ENCODE measurements at regions not wholly inside any gene's neighbourhood (a gene's known extent, or its start where the extent isn't known, plus 50 kb on each side); places are given as distances from the start of the nearest gene placed in this dataset.

- Histone ChIP-seq H3K4me1 (ENCODE audit: control insufficient read depth, insufficient read depth, low read length) (no peaks in the 10 kb centered on the region), H3K36me3 (ENCODE audit: control insufficient read depth, insufficient read depth, low read length) (no peaks in the 10 kb centered on the region), H3K4me3 (ENCODE audit: low read length) (no peak overlapping the region), H3K27ac (ENCODE audit: low read length) (no peak overlapping the region), H3K9me3 (ENCODE audit: control insufficient read depth, low read depth, low read length) (no peaks in the 10 kb centered on the region), H3K27me3 (ENCODE audit: control insufficient read depth, insufficient read depth, low read length) (no peaks in the 10 kb centered on the region)
- DNase-seq, result no peak
- WGBS (ENCODE audit: insufficient coverage, low lambda C conversion rate), result 60% methylated on average over 1 of the region's 4 CpGs
These were observed 1039.2 kb upstream of the PABPC4L start for GRCh38 chr4:135240796-135241195.

- no peak for DNase-seq
- H3K27me3 ChIP-seq (ENCODE audit: control insufficient read depth, insufficient read depth, low read length), result no peaks in the 10 kb centered on the region
- no peaks in the 10 kb centered on the region for H3K9me3 ChIP-seq (ENCODE audit: control insufficient read depth, low read depth, low read length)
- 79% methylated on average over 4 of the region's 4 CpGs for WGBS (ENCODE audit: insufficient coverage, low lambda C conversion rate)
- no peak overlapping the region for H3K4me3 ChIP-seq (ENCODE audit: low read length)
- H3K36me3 ChIP-seq (ENCODE audit: control insufficient read depth, insufficient read depth, low read length), result no peaks in the 10 kb centered on the region
- no peaks in the 10 kb centered on the region for H3K4me1 ChIP-seq (ENCODE audit: control insufficient read depth, insufficient read depth, low read length)
- H3K27ac ChIP-seq (ENCODE audit: low read length), result no peak overlapping the region
These were observed 1038.4 kb upstream of the PABPC4L start for GRCh38 chr4:135239964-135240363.

DNA sequence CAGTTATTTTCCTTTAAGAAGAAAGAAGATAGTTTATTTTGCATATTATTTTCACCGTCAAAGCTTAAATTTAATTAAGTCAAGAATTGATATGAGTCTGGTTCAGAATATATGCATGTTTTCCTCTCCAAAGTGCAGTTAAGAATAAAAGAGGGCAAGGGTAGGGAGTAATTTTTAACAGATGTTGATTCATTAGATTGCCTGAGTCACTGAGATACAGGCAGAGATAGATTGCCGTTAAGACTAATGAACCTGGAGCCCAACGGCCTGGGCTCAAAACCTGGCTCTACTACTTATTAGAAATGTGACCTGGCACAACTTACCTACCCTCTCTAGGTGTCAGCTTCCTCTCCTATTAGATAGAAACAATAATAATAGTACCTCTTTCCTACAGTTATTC is 1037.4 kb upstream of the PABPC4L start:
- Histone ChIP-seq H3K9me3 (ENCODE audit: control insufficient read depth, low read depth, low read length) (no peaks in the 10 kb centered on the region), H3K27me3 (ENCODE audit: control insufficient read depth, insufficient read depth, low read length) (no peaks in the 10 kb centered on the region), H3K4me3 (ENCODE audit: low read length) (no peak overlapping the region), H3K36me3 (ENCODE audit: control insufficient read depth, insufficient read depth, low read length) (no peaks in the 10 kb centered on the region), H3K4me1 (ENCODE audit: control insufficient read depth, insufficient read depth, low read length) (no peaks in the 10 kb centered on the region), H3K27ac (ENCODE audit: low read length) (no peak overlapping the region)
- no peak for DNase-seq
- WGBS (ENCODE audit: insufficient coverage, low lambda C conversion rate), result no CpG with 5 or more reads among the region's 3 CpGs

GRCh38 chr4:135236048-135236447 is 1034.5 kb upstream of the PABPC4L start:
- no peak for DNase-seq
- no peaks in the 10 kb centered on the region for H3K9me3 ChIP-seq (ENCODE audit: control insufficient read depth, low read depth, low read length)
- H3K4me1 ChIP-seq (ENCODE audit: control insufficient read depth, insufficient read depth, low read length), result no peaks in the 10 kb centered on the region
- no peak overlapping the region for H3K27ac ChIP-seq (ENCODE audit: low read length)
- WGBS (ENCODE audit: insufficient coverage, low lambda C conversion rate), result no CpG with 5 or more reads among the region's 1 CpG
- no peaks in the 10 kb centered on the region for H3K27me3 ChIP-seq (ENCODE audit: control insufficient read depth, insufficient read depth, low read length)
- no peak overlapping the region for H3K4me3 ChIP-seq (ENCODE audit: low read length)
- H3K36me3 ChIP-seq (ENCODE audit: control insufficient read depth, insufficient read depth, low read length), result no peaks in the 10 kb centered on the region

GRCh38 chr4:135227842-135228241 is 1026.3 kb upstream of the PABPC4L start:
- no CpG with 5 or more reads among the region's 1 CpG for WGBS (ENCODE audit: insufficient coverage, low lambda C conversion rate)
- Histone ChIP-seq H3K36me3 (ENCODE audit: control insufficient read depth, insufficient read depth, low read length) (no peaks in the 10 kb centered on the region), H3K27ac (ENCODE audit: low read length) (no peak overlapping the region), H3K4me1 (ENCODE audit: control insufficient read depth, insufficient read depth, low read length) (no peaks in the 10 kb centered on the region), H3K9me3 (ENCODE audit: control insufficient read depth, low read depth, low read length) (no peaks in the 10 kb centered on the region), H3K27me3 (ENCODE audit: control insufficient read depth, insufficient read depth, low read length) (no peaks in the 10 kb centered on the region), H3K4me3 (ENCODE audit: low read length) (no peak overlapping the region)
- no peak for DNase-seq

DNA sequence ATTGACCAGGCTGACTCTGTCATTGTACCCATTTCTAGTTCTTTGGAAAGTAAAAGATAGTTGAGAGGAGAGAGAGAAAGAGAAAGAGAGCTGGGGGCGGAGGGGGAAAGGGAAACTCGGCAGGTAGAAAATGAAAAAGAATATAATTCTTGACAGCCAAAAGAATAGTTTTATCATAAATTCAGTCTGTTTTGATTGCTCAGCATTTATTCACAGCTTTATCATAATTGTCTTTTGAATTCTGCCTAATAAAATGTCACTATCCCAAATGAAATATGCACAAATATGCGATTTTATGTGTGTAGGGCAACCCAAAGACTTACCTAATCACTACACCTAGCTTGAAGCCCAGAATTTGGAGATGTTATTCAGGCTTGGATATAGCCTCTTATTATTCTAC is 1024.0 kb upstream of the PABPC4L start:
- Histone ChIP-seq H3K9me3 (ENCODE audit: control insufficient read depth, low read depth, low read length) (no peaks in the 10 kb centered on the region), H3K27me3 (ENCODE audit: control insufficient read depth, insufficient read depth, low read length) (no peaks in the 10 kb centered on the region), H3K27ac (ENCODE audit: low read length) (no peak overlapping the region), H3K4me3 (ENCODE audit: low read length) (no peak overlapping the region), H3K36me3 (ENCODE audit: control insufficient read depth, insufficient read depth, low read length) (no peaks in the 10 kb centered on the region), H3K4me1 (ENCODE audit: control insufficient read depth, insufficient read depth, low read length) (no peaks in the 10 kb centered on the region)
- 86% methylated on average over 2 of the region's 3 CpGs for WGBS (ENCODE audit: insufficient coverage, low lambda C conversion rate)
- DNase-seq, result no peak

DNA sequence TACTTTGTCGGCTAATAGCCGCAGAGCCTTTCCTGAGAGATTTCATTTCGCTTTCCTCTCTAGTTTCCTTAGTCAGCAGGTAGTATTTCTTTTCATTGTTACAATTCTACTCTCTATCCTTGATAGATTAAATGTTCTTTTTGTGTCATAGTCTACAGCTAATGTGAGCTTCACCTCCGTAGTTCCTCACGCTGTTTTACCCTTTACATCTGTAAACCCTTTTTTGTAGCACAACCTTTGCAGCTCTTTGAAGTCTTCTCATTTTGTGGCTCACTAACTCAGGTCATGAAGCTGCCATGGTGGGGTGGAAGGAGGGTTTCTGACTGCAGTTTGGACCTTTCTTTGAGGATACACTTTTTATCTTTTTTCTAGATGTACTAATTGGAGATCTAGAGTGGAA is 1008.8 kb upstream of the PABPC4L start:
- DNase-seq, result no peak
- no peaks in the 10 kb centered on the region for H3K9me3 ChIP-seq (ENCODE audit: control insufficient read depth, low read depth, low read length)
- 89% methylated on average over 5 of the region's 5 CpGs for WGBS (ENCODE audit: insufficient coverage, low lambda C conversion rate)
- no peak overlapping the region for H3K4me3 ChIP-seq (ENCODE audit: low read length)
- H3K27ac ChIP-seq (ENCODE audit: low read length), result no peak overlapping the region
- H3K4me1 ChIP-seq (ENCODE audit: control insufficient read depth, insufficient read depth, low read length), result no peaks in the 10 kb centered on the region
- H3K36me3 ChIP-seq (ENCODE audit: control insufficient read depth, insufficient read depth, low read length), result no peaks in the 10 kb centered on the region
- no peaks in the 10 kb centered on the region for H3K27me3 ChIP-seq (ENCODE audit: control insufficient read depth, insufficient read depth, low read length)

GRCh38 chr4:135207531-135207930 is 1005.9 kb upstream of the PABPC4L start:
- Histone ChIP-seq H3K9me3 (ENCODE audit: control insufficient read depth, low read depth, low read length) (no peaks in the 10 kb centered on the region), H3K27ac (ENCODE audit: low read length) (no peak overlapping the region), H3K4me3 (ENCODE audit: low read length) (no peak overlapping the region), H3K27me3 (ENCODE audit: control insufficient read depth, insufficient read depth, low read length) (no peaks in the 10 kb centered on the region), H3K4me1 (ENCODE audit: control insufficient read depth, insufficient read depth, low read length) (no peaks in the 10 kb centered on the region), H3K36me3 (ENCODE audit: control insufficient read depth, insufficient read depth, low read length) (no peaks in the 10 kb centered on the region)
- no peak for DNase-seq

DNA sequence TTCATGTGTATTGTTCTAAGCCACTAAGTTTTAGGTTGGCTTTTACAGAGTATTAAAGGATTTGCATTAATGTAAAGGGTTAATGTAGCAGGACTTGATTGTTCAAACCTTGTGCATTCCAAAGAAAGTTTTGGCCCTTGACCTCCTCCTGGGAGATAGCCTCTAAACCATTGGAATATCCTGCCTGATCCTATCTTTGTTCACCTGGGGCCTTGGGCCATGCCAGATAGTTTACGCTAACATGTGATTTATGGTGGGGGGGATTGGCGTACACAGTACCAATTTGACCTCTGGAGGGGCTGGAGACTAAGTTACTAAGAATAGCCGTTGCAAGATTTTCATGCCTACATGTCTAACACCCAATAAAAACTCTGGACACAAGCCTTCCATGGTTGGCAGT is 1002.7 kb upstream of the PABPC4L start:
- H3K27me3 ChIP-seq (ENCODE audit: control insufficient read depth, insufficient read depth, low read length), result no peaks in the 10 kb centered on the region

GRCh38 chr4:135201081-135201480 is 999.5 kb upstream of the PABPC4L start:
- no peaks in the 10 kb centered on the region for H3K36me3 ChIP-seq (ENCODE audit: control insufficient read depth, insufficient read depth, low read length)
- no peak overlapping the region for H3K4me3 ChIP-seq (ENCODE audit: low read length)
- no peak for DNase-seq
- H3K4me1 ChIP-seq (ENCODE audit: control insufficient read depth, insufficient read depth, low read length), result no peaks in the 10 kb centered on the region
- H3K9me3 ChIP-seq (ENCODE audit: control insufficient read depth, low read depth, low read length), result no peaks in the 10 kb centered on the region
- 100% methylated on average over 1 of the region's 5 CpGs for WGBS (ENCODE audit: insufficient coverage, low lambda C conversion rate)
- no peaks in the 10 kb centered on the region for H3K27me3 ChIP-seq (ENCODE audit: control insufficient read depth, insufficient read depth, low read length)
- H3K27ac ChIP-seq (ENCODE audit: low read length), result no peak overlapping the region

More for the DNA sequence above, 1002.7 kb upstream of the PABPC4L start:
- Histone ChIP-seq H3K9me3 (ENCODE audit: control insufficient read depth, low read depth, low read length) (no peaks in the 10 kb centered on the region), H3K4me3 (ENCODE audit: low read length) (no peak overlapping the region), H3K4me1 (ENCODE audit: control insufficient read depth, insufficient read depth, low read length) (no peaks in the 10 kb centered on the region), H3K36me3 (ENCODE audit: control insufficient read depth, insufficient read depth, low read length) (no peaks in the 10 kb centered on the region), H3K27ac (ENCODE audit: low read length) (no peak overlapping the region)
- WGBS (ENCODE audit: insufficient coverage, low lambda C conversion rate), result no CpG with 5 or more reads among the region's 3 CpGs
- no peak for DNase-seq

GRCh38 chr4:135197641-135198040 is 996.1 kb upstream of the PABPC4L start:
- Histone ChIP-seq H3K27me3 (ENCODE audit: control insufficient read depth, insufficient read depth, low read length) (no peaks in the 10 kb centered on the region), H3K27ac (ENCODE audit: low read length) (no peak overlapping the region), H3K4me3 (ENCODE audit: low read length) (no peak overlapping the region), H3K9me3 (ENCODE audit: control insufficient read depth, low read depth, low read length) (no peaks in the 10 kb centered on the region), H3K36me3 (ENCODE audit: control insufficient read depth, insufficient read depth, low read length) (no peaks in the 10 kb centered on the region), H3K4me1 (ENCODE audit: control insufficient read depth, insufficient read depth, low read length) (no peaks in the 10 kb centered on the region)
- DNase-seq, result no peak
- WGBS (ENCODE audit: insufficient coverage, low lambda C conversion rate), result 60% methylated on average over 1 of the region's 1 CpG

All from large intestine (tissue), 3 donors.